ENCODE measurements at regions not wholly inside any gene's neighbourhood (a gene's known extent, or its start where the extent isn't known, plus 50 kb on each side); places are given as distances from the start of the nearest gene placed in this dataset.
"Not testable (repeated sequence)": the region's sequence is repeated elsewhere in the genome, so short reads cannot be mapped to it uniquely, and the experiment has no call there.

GRCh38 chr4:28444886-28445496 is 1584.3 kb downstream of the STIM2 start:
- no peak for DNase-seq (ENCODE audit: insufficient read length, low spot score)
- no peak for TF ChIP-seq CTCF (IDR thresholded peaks at IDR 0.05; ENCODE audit: insufficient read depth, missing control alignments)
- no peak for FAIRE-seq

- DNase-seq (ENCODE audit: insufficient read length, low spot score) (no peak), FAIRE-seq (no peak)
- no peak for TF ChIP-seq CTCF (IDR thresholded peaks at IDR 0.05; ENCODE audit: insufficient read depth, missing control alignments)
Measured at GRCh38 chr4:28449085-28449484, 1588.4 kb downstream of the STIM2 start.

GRCh38 chr4:28451346-28451745 is 1590.7 kb downstream of the STIM2 start:
- peak; percentile 89 for FAIRE-seq
- no peak for DNase-seq (ENCODE audit: insufficient read length, low spot score)
- no peak for TF ChIP-seq CTCF (IDR thresholded peaks at IDR 0.05; ENCODE audit: insufficient read depth, missing control alignments)

- FAIRE-seq (no peak), DNase-seq (ENCODE audit: insufficient read length, low spot score) (no peak)
- peak; percentile 38 for TF ChIP-seq CTCF (IDR thresholded peaks at IDR 0.05; ENCODE audit: insufficient read depth, missing control alignments)
Measured at GRCh38 chr4:28462766-28463700, 1602.4 kb downstream of the STIM2 start.

GRCh38 chr4:28464823-28465222 is 1604.2 kb downstream of the STIM2 start:
- DNase-seq (ENCODE audit: insufficient read length, low spot score) (no peak), FAIRE-seq (no peak)
- no peak for TF ChIP-seq CTCF (IDR thresholded peaks at IDR 0.05; ENCODE audit: insufficient read depth, missing control alignments)

- not testable (repeated sequence) for DNase-seq (ENCODE audit: insufficient read length, low spot score); FAIRE-seq
Measured at GRCh38 chr4:28466886-28467285, 1606.2 kb downstream of the STIM2 start.

GRCh38 chr4:28469387-28469786 is 1608.7 kb downstream of the STIM2 start:
- DNase-seq (ENCODE audit: insufficient read length, low spot score) (no peak), FAIRE-seq (no peak)
- no peak for TF ChIP-seq CTCF (IDR thresholded peaks at IDR 0.05; ENCODE audit: insufficient read depth, missing control alignments)
